Stomach (tissue), 4 donors: ENCODE measurements at regions not wholly inside any gene's neighbourhood (a gene's known extent, or its start where the extent isn't known, plus 50 kb on each side); places are given as distances from the start of the nearest gene placed in this dataset.

ENCODE experiments used
- CTCF ChIP-seq, 7 experiments: fragments of 450-650 bp in 4 of 7; fragments of 200-600 bp in 3 of 7; sonication (generic) in 3 of 7; IDR thresholded peaks; one replicate each; pipeline ENCODE4 v1.5.1; 2016 to 2019; ENCODE audit warnings: antibody characterized with exemption in 7 of 7, control low read depth in 2 of 7, mild to moderate bottlenecking in 1 of 7
- EP300 ChIP-seq: sonication (generic); formaldehyde crosslinking; IDR thresholded peaks from one replicate; pipeline ENCODE4 v1.6.1; 2017; ENCODE audit warnings: antibody characterized with exemption
- POLR2A ChIP-seq, 4 donors: fragments of 450-650 bp; IDR thresholded peaks; one replicate each; pipeline ENCODE4 v1.6.1; 2016; ENCODE audit warnings: antibody characterized with exemption in 4 of 4, control low read depth in 2 of 4, mild to moderate bottlenecking in 1 of 4, moderate library complexity in 1 of 4
- POLR2AphosphoS5 ChIP-seq, 3 donors: sonication (generic); formaldehyde crosslinking; IDR thresholded peaks; one replicate each; pipeline ENCODE4 v1.6.1; 2016; ENCODE audit warnings: antibody characterized with exemption in 3 of 3

DNA sequence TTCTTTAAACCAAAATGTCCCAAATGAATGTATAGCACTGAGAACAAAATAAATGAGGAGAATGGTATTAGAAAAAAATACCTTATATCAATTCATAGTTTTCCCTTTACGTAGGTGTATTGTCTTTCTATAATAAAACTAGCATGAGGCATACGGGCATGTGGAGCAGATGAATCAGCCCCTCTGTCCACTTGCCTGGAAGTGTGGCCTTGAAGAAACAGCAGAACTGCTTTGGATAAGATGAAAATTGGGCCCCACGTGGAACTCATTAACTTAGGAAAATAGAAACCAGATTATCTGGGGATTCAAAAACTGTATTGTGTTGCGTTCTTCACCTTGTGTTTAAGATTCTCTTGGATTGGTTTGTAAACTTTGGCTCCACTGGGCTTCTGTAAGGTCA, 356.8 kb upstream of the B3GALT2 start:
- no peak for TF ChIP-seq POLR2AphosphoS5 (IDR thresholded peaks at IDR 0.05)
- no peak for TF ChIP-seq CTCF (IDR thresholded peaks at IDR 0.05)
- no peak for TF ChIP-seq POLR2A (IDR thresholded peaks at IDR 0.05)
- no peak for TF ChIP-seq EP300
